Posterior cingulate gyrus (tissue), 11 donors: ENCODE measurements at regions not wholly inside any gene's neighbourhood (a gene's known extent, or its start where the extent isn't known, plus 50 kb on each side); places are given as distances from the start of the nearest gene placed in this dataset.

Experiments used
- DNase-seq, 10 donors: peaks; one replicate each; pipeline versions ENCODE4 v3.0.0 to v3.0.0-alpha.2; 2020 to 2021; ENCODE audit warnings: mixed read lengths in 3 of 10
- intact Hi-C: fragments of 100-400 bp; cut with DNase I; formaldehyde crosslinking; loops from one replicate; pipeline ENCODE4 v1.15.1; 2023

DNA sequence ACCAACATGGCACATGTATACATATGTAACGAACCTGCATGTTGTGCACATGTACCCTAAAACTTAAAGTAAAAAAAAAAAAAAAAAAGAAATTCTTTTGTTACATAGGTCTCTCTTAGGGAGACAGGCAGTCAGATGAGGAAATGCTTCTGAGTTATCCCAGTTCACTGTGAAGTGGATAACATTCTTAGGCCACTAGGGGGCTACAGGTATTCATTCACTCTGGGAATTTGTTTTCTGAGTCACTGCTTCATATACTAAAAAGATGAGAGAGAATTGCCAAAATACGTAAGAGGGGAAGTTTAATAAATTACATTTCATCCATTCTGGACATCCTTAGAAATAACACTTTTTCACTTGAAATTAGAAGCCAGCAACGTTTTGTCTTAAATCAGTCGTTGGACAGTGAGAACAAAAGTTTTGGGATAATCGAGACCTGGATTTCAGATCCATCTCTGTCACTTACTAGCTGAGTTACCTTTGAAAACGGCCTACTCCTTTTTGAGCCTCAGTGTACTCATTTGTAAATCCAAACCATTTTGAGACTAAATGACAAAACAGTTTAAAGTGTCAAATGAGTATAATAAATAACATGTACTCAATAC is 738.4 kb upstream of the ALCAM start:
- DNase-seq = no peak
- intact Hi-C loops = loop anchor here (1.0 kb wide), 1 partner anchor 738 kb away; the partner anchor contains the start of gene ALCAM

GRCh38 chr3:104629038-104629437 is 737.7 kb upstream of the ALCAM start:
- intact Hi-C loops = no loop called here

DNA sequence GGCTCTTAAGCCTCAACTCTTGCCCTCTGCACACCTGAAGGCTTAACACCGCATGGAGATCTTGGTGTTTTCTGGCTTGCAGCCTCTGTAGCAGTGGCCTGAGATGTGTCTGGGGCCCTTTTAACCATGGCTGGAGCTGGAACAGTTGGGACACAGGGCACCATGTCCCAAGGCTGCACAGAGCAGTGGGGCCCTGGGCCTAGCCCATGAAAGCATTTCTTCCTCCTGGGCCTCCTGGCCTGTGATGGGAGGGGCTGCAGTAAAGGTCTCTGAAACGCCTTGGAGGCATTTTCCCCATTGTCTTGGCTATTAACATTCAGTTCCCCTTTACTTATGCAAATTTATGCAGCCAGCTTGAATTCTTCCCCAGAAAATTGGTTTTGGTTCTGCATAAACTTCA is 735.5 kb upstream of the ALCAM start:
- intact Hi-C loops = no loop called here
- peak in 1 of 10 donors; percentile 49 for DNase-seq

More at GRCh38 chr3:104629038-104629437, 737.7 kb upstream of the ALCAM start:
- DNase-seq = no peak

DNA sequence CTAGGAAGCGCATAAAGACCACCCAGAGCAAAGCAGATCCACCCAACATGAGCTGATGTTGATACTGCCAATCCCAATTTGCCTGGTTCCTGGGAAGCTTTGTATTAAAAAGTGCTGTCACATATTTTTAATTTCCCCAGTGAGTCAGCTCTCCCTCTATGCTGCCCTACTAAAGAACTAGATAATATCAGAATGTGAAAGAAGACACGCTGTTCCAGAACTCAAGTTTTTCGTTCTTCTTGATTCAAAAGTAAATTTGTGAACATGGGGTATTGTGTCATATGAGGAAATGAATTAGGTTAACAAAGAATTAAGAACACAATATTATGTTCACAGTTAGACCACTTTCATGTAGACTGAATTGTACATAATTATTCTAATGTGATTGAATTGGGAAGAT is 734.2 kb upstream of the ALCAM start:
- no peak for DNase-seq
- intact Hi-C loops = no loop called here

DNA sequence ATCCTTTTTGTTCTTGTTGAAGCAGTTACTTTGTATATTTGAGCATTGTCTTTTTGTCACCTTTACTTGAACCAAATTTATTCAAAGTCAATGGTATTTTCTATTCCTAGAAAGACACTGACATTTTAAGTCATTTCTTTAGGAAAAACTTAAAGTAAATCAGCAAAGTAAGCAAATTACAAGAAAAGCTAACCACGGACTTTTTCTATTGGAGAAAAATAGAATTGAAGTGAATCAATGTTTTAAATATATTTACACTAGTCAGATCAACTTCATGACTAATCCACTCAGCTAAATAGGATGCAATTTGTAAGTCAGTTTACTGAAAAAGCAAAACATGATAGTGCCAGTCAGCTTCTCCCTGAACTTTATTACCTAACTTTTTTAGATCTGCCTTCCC is 733.8 kb upstream of the ALCAM start:
- DNase-seq = no peak
- intact Hi-C loops = no loop called here

DNA sequence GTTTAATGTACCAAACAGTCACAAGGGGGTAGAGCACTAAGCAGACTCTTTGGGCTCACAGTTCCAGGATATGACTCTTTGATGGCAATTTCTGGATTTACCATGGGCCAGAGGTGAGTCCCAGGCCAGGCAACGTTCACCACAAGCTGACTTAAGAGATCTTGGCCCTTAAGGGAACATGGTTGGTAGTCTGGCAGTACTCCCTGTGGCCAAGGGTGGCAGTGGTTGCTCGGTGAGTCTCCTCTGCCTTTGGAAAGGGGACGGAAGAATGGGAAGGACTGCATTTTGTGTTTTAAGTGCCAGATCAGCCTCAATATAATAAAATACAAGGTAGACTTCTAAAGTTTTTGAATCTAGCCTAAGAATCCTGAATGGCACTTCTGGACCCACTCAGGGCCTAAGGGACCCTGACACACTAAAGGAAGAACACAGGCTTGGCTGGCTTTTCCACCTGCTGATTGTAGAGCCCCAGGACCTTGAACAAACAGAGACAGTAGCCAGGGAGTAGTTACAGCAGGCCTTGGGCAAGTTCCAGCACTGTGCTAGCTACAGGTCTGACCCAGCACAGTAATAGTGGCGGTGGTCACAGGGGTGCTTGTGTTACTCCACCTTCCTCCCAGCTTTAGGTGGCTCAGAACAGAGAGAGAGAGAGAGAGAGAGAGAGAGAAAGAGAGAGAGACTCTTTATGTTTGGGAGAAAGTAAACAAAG is 730.7 kb upstream of the ALCAM start:
- intact Hi-C loops = no loop called here
- peak in 2 of 10 donors; percentile 30 to 34 for DNase-seq

GRCh38 chr3:104642827-104643226 is 723.9 kb upstream of the ALCAM start:
- no peak for DNase-seq
- intact Hi-C loops = no loop called here

- DNase-seq = no peak
- intact Hi-C loops = no loop called here
Measured at GRCh38 chr3:104646196-104646595, 720.5 kb upstream of the ALCAM start.

DNA sequence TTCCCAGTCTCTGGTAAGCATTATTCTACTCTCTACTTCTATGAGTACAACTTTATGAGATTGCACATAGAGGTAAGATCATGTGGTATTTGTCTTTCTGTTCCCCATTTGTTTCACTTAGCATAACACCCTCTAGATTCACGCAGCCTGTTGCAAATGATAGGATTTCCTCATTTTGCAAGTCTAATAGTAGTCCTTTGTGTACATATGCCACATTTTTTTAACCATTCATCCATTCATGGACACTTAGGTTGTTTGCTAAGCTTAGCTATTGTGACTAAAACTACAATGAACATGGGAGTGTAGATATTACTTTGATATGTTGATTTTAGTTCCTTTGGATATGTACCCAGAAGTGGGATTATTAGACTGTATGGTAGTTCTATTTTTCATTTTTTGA is 717.9 kb upstream of the ALCAM start:
- no peak for DNase-seq
- intact Hi-C loops = no loop called here

- intact Hi-C loops = no loop called here
Measured at GRCh38 chr3:104669083-104669482, 697.6 kb upstream of the ALCAM start.

DNA sequence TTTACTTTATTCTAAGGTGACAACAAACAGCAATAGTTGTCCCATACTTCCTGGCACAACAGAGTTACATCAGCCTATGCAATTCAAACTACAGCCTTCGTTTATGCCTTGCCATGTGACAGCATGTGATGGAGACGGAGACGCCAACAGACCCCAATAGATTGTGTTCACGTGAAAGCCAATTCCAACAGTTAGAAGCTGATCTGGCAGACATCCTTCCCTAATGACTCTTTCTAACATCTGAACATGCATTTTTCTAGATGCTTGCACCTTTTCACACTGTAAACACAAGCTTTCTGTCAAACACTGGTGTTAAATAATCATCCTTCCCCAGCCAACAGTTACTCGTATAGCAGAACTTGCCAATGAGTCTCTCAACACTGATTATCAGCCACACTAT is 694.4 kb upstream of the ALCAM start:
- no peak for DNase-seq
- intact Hi-C loops = no loop called here

More at GRCh38 chr3:104669083-104669482, 697.6 kb upstream of the ALCAM start:
- no peak for DNase-seq

DNA sequence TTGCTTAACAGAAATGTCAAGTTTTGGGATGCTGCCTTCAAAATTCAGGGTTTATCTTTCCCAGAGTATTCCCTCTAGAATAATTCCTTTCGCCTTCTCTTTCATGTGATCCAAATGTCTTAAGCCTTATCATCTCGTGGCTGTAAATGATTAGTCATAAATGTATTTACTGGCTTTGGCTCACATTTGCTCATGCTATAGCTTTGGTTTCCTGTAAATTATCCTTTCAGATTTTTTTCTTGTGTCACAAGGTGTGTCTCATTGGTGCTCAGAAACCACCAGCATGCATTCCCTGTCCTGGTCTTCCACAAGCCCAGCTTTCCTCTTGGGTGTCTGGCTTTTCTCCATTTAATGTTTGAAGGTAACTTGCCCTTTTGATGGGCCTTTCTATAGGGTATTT is 692.7 kb upstream of the ALCAM start:
- DNase-seq = no peak
- intact Hi-C loops = no loop called here

DNA sequence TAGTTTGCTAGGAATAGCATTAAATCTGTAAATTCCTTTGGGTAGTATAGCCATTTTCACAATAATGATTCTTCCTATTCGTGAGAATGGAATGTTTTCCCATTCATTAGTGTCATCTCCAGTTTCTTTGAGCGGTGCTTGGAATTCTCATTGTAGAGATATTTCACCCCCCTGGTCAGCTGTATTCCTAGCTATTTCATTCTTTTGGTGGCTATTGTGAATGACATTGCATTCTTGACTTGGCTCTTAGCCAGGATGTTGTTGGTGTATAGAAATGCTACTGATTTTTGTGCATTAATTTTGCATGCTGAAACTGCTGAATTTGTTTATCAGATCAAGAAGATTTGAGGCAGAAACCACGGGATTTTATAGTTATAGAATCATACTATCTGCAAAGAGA is 690.5 kb upstream of the ALCAM start:
- intact Hi-C loops = no loop called here
- no peak for DNase-seq

- DNase-seq = no peak
- intact Hi-C loops = no loop called here
Measured at GRCh38 chr3:104677932-104678331, 688.8 kb upstream of the ALCAM start.

GRCh38 chr3:104685492-104685891 is 681.2 kb upstream of the ALCAM start:
- intact Hi-C loops = no loop called here
- DNase-seq = no peak

GRCh38 chr3:104687362-104687761 is 679.3 kb upstream of the ALCAM start:
- intact Hi-C loops = no loop called here
- DNase-seq = peak in 1 of 10 donors; percentile 45

DNA sequence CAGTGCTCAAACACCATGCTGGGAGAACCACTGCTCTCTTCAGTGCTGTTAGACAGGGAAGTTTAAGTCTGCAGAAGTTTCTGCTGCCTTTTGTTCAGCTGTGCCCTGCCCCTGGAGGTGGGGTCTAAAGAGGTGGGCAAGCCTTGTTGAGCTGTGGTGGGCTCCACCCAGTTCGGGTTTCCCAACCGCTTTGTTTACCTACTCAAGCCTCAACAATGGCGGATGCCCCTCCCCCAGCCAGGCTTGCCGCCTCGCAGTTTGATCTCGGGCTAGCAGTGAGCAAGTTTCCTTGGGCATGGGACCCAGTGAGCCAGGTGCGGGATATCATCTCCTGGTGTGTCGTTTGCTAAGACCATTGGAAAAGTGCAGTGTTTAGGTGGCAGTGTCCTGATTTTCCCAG is 670.2 kb upstream of the ALCAM start:
- intact Hi-C loops = no loop called here
- peak in 1 of 10 donors; percentile 60 for DNase-seq

GRCh38 chr3:104711406-104711805 is 655.3 kb upstream of the ALCAM start:
- intact Hi-C loops = no loop called here
- no peak for DNase-seq

DNA sequence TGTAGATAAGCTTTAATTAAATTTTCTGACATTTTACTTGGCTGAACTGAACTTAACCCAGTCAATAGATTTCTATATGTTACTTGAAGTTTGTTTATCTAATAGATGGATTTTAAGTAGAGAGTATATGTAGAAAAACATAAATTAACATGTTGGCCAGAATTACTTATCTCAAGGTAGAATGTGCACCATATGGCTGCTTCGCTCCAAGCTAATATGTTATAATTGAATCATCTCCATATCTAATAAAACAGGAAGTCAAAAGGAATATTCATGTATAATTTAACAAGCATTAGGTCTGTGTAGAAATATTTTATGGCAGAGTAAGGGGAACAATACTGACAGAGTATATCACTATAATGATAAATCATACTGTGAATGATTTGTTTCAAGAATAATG is 650.7 kb upstream of the ALCAM start:
- intact Hi-C loops = no loop called here
- DNase-seq = no peak

DNA sequence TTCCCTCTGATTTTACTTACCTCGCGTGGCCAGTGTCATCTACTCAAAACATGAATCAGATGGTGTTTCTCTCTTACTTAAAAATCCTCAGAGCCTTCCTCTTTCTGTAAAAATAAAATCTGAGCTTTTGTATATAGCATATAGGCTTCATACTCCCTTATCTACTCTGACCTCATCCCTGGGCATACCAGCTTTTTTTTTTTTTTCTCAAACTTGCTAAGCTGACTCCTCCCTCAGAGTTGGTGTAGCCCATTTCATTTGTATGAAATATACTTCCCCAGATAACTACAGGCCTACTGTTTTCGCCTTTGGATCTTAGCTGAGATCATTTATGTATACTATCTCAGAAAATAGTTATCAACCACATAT is 648.9 kb upstream of the ALCAM start:
- no peak for DNase-seq
- intact Hi-C loops = no loop called here

DNA sequence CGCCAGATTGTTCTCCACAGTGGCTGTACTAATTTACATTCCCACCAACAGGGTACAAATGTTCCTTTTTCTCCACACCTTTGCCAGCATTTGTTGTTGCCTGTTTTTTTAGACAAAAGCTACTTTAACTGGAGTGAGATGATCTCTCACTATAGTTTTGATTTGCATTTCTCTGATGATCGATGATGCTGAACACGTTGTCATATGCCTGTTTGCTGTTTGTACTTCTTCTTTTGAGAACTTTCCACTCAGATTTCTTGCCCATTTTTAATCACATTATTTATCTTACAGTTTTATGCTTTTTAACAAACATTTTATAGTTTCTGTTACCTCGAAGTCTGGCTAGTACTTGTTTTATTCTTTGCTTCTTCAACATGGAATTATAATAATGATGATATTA is 643.7 kb upstream of the ALCAM start:
- no peak for DNase-seq
- intact Hi-C loops = no loop called here

DNA sequence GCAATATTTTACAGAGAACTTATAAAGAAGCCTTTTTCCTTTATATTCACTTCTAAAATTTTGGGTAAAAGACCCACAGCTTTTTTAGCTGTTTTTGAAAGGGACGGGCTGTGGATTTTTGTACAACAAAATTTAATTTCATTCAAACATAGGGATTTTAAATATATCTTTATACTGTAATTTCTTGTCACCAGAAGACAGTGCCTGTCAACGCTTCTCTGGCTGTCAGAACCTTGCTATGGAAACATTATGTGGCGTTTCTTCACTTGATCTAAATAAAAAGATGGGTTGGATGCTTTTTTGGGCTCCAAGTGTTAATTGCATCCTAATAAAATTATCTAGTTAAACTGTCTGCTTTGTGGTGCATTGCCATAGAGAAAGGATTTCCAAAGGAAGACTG is 635.6 kb upstream of the ALCAM start:
- no peak for DNase-seq
- intact Hi-C loops = no loop called here

GRCh38 chr3:104734627-104735026 is 632.1 kb upstream of the ALCAM start:
- intact Hi-C loops = no loop called here
- DNase-seq = no peak
